ENCODE measurements at regions not wholly inside any gene's neighbourhood (a gene's known extent, or its start where the extent isn't known, plus 50 kb on each side); places are given as distances from the start of the nearest gene placed in this dataset.
"Not testable (repeated sequence)": the region's sequence is repeated elsewhere in the genome, so short reads cannot be mapped to it uniquely, and the experiment has no call there.

DNA sequence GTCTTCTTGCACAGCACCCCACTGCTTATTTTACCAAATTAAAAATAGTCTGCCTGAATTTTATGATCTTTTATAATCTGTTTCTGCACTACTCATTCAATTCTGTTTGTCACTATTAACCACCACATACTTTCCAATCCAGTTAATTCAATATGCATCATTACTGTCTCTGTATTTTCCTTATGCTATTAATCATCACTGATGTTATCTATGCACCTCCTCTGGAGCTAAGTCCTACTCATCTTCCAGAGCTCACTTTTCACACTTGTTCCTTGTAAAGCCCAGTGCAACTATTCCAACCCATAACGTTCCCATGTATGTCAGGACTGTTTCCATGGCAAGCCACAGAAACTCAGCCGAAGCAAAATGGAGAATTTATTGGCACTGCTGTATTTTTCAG lies 713.6 kb downstream of the PLCL1 start:
- no peak for DNase-seq (ENCODE audit: low read depth, low spot score)

DNA sequence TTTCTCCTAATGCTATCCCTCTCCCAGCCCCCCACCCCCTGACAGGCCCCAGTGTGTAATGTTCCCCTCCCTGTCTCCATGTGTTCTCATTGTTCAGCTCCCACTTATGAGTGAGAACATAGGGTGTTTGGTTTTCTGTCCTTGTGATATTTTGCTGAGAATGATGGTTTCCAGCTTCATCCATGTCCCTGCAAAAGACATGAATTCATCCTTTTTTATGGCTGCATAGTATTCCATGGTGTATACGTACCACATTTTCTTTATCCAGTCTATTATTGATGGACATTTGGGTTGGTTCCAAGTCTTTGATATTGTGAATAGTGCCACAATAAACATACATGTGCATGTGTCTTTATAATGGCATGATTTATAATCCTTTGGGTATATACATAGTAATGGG lies 704.2 kb downstream of the PLCL1 start:
- not testable (repeated sequence) for DNase-seq (ENCODE audit: low read depth, low spot score)

DNA sequence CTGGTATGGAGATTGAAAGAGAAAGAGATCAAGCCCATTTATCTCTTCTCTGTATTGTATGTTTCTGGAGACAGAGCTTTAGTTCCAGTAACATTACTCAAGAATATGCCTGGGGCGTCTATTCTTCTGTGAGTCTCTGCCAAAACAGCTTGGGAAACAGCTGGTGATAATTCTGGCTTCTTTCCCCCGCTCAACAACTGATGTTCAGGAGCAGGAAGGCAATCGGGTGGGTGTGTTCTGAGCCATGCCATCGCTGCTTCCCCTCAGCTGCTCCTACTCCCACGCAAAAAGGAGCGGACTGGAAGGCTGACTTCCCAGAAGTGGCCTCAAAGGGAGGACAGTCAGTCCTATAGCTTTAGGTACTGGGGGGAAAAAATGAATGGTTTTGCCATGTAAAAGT lies 695.1 kb downstream of the PLCL1 start:
- no peak for DNase-seq (ENCODE audit: low read depth, low spot score)

DNA sequence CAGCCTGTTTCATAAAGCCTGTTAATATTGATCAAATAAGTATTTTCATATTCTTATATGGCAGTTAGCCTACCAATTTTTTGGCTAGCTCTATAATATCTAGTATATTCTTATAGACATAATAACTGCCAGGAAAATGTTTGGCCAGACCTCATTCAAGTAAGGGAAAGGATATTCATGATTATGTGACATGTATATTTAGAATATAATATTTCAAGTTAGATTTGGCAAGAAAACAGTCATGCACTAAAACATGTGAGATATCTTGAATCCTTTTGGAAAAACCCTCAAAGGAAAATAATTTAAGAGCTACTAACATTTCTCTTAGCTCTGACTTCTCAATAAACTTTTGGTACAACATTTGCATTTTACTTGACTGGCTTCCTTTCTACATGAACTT lies 694.1 kb downstream of the PLCL1 start:
- no peak for DNase-seq (ENCODE audit: low read depth, low spot score)

DNA sequence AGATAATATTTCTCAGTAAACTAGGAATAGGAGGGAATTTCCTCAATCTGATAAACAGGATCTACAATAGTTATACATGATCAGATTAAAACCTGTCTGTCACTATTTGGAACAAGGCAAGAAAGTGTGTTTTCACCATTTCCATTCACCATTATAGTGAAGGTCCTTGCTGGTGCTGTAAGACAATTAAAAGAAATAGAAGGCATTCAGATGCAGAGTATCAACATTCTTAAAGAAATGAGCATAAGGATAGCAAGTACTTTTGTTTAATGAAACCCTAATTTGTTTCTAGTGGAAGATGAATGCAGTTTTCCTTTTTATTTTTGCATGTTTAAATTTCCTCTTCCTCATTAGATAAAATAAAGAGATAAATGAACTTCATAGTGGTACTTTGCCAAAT lies 693.7 kb downstream of the PLCL1 start:
- no peak for DNase-seq (ENCODE audit: low read depth, low spot score)

DNA sequence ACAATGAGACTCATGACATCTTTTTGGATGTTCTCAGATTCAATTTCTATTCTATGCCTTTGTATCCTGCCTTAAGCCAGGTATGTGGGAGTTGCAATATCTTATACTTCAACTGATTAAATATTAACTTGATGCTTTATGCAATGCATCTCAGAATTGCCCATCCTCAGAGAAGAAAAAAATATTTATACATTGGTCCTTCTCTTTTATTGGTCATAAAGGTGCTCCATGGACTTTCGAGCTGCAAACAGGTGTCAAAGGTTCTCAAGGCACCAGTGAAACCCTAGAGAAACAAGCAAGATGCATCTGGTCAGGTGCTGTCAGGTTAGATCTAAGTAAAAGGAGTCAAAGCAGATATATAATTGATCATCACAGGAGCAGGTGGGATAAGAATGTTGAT lies 690.5 kb downstream of the PLCL1 start:
- DNase-seq (ENCODE audit: low read depth, low spot score): no peak

DNA sequence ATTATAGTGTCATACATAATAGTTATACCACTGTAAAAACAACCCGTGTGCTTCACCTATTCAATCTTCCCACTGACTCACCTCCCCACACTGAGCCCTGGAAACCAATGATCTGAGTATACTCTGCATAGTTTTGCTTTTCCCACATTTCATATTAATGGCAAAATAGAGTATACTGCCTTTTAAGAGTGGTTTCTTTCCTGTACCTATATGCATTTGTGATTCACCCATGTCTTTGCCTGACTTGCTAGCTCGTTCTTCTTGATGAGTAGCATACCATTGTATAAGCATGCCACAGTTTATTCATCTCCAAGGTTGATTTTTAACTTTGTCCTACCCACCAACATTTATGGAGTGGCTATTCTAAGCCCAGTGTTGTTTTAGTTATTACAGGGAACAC lies 686.4 kb downstream of the PLCL1 start:
- DNase-seq (ENCODE audit: low read depth, low spot score): no peak

DNA sequence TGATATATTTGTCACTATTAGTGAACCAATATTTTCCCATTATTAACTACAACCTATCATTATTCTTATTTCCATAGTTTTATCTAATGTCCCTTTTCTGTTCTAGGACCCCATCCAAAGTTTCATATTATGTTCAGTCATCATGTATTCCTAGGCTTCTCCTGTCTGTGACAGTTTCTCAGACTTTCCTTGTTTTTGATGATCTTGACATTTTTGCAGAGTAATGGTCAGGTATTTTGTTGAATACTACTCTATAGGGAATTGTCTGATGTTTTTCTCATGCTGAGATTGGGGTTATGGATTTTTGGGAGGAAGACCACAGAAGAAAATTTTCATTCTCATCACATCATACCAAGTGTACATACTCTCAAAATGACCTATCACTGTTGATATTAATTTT lies 684.6 kb downstream of the PLCL1 start:
- DNase-seq (ENCODE audit: low read depth, low spot score): no peak

DNA sequence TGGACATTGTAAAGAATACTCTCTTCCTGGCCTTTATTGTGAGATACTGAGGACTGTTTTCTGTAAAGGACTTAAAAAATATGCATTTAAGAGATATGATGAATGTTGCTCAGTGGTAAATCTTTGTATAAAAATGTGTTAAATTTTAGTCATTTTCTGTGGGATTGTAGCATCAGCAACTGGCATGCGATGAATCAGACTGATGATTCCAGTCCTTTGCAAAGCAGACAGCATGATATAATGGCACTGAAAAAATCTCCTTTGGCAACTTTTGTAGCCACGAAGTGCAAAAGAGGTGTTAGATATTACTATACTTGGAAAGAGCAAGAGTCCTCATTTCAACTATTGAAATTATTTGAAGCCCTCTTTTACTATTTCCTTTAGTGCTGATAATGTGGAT lies 678.7 kb downstream of the PLCL1 start:
- no peak for DNase-seq (ENCODE audit: low read depth, low spot score)

DNA sequence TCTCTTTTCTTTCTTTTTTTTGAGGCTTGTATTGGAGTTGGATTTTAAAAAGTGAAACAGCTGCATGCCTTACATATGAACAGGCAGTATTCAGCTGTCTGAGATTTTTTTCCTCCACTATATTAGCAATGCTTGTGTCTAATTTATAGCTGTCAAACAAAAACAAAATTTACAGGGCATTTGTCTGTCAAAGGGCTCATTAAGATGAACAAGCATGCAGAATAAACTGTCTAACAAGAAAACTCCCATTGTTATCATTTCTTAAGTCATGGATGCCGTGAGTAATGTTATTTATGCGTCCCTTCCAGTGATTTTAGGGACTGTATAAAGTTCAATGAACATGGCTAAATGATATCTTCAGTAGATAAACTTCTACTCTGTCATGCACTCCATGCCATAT lies 674.7 kb downstream of the PLCL1 start:
- no peak for DNase-seq (ENCODE audit: low read depth, low spot score)

DNA sequence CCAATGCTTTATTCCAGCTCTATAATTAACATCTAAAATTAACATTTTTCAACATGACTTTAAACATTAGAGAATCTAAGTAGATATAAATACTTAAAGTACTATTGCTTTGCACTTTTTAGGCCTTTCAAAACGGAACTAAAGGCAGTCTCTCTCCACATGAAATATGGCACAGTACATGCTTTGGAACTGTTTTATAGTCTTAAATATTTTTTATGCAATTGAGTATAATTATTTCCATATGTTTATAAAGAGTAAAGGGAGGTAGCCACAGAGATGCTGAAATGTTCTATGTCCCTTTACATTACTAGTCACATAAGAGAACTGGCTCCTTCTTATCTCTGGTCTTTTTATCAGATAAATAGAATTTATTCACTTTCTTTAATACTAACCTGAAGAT lies 674.0 kb downstream of the PLCL1 start:
- DNase-seq (ENCODE audit: low read depth, low spot score): no peak

DNA sequence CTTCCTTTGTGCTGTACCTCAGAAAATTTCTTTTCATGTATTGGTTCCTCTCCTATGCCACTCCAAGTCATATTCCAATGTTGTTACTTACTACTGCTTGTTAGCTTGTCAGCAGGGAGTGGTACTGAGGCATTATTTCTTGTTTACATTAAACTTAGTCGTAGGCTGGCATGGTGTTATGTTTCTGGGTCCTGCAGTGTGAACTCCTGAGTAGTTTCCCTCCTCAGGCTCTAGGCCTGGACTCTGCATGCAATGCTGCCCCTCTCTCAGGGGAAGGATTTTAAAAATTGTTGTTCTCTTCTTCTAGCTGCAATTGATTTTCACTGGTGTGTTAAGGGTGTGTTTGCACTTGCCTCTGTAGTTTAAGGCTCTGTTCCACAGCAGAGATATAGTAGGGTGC lies 671.6 kb downstream of the PLCL1 start:
- DNase-seq (ENCODE audit: low read depth, low spot score): no peak

DNA sequence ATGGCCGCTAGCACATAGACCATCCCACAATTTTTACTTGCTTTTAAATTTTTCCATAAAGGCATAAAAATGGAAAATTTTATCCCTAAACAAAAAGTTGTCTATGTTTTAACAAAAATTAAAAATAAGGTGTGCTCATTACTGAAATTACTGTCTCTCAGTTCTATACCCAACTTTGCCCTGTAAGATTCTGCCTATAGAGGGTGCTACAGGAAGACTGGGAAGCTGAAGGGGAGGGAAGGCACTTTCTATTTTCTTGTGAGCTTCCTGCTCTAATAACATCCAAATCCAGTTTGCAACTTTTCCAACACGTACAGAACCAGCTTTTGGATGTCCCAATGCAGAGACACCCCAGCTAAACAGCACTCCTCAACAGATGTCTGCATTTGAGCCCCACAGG lies 666.9 kb downstream of the PLCL1 start:
- no peak for DNase-seq (ENCODE audit: low read depth, low spot score)

DNA sequence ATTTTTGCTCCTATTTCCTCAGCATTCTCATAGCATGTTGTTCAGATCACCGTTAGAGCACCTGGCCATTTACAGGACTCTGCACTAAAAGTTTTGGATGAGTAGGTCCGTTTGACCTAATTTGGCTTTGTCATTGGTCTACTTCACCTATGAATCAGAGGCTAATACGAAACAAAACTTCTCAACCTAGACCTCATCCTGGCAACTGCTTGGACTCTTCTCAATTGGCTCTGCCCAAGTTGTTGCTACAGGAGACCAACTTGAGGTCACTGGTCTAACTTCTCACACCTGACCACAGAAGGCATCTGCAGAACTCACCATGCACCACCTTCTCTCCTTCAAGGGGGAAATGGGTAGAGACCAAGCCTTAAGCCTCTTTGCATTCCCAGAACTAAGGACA lies 663.7 kb downstream of the PLCL1 start:
- DNase-seq (ENCODE audit: low read depth, low spot score): no peak

DNA sequence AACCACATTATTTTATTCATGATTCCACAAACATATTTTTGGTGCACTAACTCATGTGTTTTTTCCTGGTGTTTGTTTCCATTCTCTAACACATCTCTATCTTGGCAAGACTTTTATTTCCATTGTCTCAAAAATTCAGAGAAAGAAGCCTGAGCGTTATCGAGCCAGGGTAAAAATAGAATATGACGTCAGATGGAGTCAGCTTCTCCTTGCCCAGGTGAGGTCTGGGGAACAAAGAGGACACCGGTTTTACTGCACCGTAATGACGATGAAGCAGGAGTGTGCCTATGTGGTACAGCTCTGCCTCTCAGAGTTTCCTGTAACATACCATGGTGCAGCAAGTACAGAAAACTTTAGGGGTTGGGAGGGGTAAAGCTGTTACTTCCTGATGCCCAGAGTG lies 661.6 kb downstream of the PLCL1 start:
- DNase-seq (ENCODE audit: low read depth, low spot score): no peak

DNA sequence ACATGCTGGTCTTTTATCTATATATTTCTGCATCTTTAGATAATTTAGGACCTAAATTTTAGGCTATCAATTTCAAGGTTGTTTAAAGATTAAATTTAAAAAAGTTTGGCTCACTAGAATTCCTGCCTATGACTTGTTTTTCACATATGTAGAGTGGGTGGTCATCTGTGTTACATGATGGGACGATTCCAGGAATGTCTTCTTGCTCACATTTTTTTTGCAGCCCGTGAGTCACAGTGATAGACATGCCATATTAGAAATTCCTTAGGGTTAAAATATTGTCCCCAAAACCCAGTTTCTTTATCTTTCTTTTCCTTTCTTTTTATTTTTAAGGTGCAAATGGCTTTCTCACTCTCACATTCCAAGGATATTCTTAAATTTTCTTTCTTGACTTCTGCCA lies 652.0 kb downstream of the PLCL1 start:
- DNase-seq (ENCODE audit: low read depth, low spot score): no peak

DNA sequence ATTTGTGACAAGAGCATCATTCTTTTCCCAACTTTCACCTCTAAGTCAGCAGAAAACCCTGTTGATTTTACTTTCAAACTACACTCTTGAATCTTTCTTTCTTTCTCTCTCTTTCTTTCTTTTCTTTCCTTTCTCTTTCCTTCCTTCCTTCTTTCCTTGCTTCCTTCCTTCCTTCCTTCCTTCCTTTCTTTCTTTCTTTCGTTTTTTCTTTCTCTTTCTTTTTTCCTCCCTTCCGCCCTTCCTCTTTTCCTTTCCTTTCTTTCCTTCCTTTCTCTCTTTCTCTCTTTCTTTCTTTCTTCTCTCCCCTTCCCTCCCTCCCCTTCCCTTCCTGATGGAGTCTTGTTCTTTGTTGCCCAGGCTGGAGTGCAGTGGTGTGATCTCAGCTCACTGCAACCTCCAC lies 649.5 kb downstream of the PLCL1 start:
- no peak for DNase-seq (ENCODE audit: low read depth, low spot score)

DNA sequence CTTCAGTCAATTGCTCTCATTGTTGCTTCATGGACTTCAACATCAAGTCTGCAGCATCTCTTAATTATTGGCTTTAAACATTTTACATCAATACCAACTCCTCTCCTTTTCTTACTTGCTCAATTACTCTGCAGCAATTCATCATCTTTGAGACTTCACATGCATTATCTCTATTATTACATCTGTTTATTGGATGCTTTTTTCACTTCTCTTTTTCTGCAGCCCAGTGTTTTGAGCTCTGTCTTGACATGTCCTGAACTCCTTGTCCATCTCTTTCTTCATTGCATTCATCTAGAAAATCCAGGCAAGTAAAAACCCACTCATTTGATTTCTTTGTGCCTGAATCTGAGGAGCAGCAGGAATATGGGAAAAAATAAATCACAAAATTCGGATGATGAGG lies 647.9 kb downstream of the PLCL1 start:
- no peak for DNase-seq (ENCODE audit: low read depth, low spot score)

DNA sequence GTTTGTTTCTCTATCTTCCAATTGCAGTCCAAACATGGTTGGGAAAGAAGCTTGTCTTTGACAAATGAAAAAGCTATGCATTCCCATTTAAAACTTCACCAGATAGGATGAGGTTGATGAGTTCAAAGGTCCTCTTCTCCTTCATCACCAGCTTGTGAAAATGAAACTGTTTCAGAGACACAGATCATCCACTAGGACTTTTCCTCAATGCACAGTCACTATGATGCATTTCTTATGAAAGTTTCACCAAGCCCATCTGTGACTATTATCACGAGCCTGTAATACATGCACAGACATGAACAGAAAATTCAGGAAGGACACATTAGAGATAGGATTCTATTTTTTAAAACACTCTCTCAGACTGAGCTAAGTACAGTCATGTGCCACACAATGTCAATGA lies 644.4 kb downstream of the PLCL1 start:
- no peak for DNase-seq (ENCODE audit: low read depth, low spot score)

DNA sequence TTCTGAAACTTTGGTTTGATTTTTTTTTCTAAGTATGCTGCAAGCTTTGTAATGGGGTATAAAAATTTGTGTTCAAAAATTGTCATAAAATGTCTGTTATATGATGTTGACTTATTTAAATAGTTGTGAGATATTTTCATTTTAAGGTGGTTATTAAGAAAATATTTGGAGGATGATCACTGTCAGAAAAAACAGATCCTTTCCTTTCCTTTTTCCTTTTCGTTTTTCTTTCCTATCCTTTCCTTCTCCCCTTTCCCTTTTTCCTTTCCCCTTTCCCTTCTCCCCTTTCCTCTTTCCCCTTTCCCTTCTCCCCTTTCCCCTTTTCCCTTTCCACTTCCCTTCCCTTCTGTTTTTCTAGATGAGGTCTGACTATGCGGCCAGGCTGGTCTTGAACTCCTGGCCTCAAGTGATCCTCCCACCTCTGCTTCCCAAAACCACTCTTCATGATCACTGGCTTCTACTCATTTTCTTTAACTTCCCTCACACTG lies 640.5 kb downstream of the PLCL1 start:
- no peak for DNase-seq (ENCODE audit: low read depth, low spot score)

DNA sequence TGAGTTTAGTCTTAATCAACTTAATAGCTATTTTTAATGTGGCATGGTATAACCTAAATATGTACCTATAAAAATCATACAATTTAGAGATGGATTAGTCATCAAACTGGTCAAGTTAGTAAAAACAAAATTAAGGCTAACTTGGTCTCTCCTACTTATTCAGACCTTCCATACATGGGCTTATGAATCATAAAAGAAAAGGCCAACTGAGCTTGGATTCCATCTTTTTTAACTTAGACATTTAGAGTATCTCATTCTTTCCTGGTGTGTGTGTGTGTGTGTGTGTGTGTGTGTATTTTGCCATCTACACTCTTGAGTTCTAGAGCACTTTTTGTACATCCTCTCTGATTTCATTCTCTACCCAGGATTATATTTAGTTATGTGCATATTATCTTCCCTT lies 637.5 kb downstream of the PLCL1 start:
- DNase-seq (ENCODE audit: low read depth, low spot score): no peak

DNA sequence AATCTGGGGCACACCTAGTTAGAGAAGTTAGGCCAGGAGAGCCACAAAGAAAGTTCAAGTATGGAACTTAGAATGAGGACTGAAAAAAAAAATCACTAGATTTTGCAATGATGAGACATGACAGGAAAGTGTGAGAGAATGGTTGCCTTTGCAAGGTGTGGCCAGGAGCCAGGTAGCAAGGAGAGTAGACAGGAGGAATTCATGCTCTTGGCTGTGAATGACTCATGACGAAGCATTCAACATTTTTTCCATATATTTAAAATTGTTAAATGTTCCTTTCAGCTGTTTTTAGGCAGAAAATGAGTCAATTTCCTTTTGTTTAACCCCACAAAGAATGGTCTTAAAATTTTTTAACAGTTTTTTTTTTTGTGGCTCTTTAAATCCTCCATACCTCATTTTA lies 636.9 kb downstream of the PLCL1 start:
- DNase-seq (ENCODE audit: low read depth, low spot score): no peak

DNA sequence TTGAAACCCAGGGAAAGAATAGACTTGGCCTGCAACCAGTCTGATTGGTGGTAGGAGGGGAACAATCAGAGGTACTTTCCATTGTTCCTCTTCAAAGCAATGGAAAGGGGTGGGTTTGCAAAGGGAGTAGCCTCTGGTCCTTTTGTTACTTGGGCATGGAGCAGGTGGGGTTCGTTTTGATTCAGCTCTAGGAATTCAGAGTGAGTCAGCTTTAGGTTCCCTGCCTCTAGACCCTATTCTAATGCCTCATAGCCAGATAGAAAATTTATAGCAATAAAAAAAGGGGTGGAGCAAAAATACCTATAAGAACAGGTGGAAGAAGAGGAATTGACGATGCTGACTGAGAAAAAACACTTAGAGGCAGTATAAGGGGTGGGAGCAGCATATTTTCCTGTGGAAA lies 636.4 kb downstream of the PLCL1 start:
- no peak for DNase-seq (ENCODE audit: low read depth, low spot score)

DNA sequence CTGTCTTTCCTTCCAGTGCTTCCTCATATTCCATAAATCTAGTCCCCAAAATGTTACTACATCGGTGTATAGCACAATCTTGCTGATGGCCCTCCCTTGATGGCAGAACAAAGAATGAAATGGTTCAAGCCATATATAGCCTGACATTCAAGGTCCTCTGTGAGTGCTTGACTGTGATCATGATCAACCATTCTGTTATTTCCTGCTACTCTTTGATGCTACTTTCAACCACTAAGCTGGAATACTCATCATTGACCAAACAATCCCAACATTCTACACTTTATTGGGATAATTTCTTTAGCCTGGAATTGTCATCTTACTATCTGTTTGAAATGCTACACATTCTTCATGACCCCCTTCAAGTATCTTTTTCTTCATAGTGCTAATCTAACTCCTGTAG lies 633.9 kb downstream of the PLCL1 start:
- no peak for DNase-seq (ENCODE audit: low read depth, low spot score)

DNA sequence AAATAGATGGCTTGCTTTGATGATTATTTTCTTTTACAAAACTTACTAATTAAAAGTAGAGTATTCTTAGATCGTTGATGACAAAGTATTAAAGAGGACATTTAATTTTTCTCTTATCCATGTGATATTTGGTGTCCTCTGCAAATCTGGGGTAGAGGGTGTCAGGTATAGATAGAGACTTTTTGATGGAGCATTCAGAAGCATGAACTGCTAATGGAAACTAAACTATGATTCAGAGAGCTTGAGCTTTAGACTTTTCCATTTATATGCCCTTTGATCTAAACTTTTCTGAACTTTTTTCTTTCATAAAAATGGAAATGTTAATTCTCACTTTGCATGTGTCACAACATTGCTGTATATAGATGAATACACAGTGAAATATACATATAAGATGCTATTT lies 619.7 kb downstream of the PLCL1 start:
- no peak for DNase-seq (ENCODE audit: low read depth, low spot score)

All from iPS DF 19.7 (cell line).